ENCODE measurements at regions not wholly inside any gene's neighbourhood (a gene's known extent, or its start where the extent isn't known, plus 50 kb on each side); places are given as distances from the start of the nearest gene placed in this dataset.

- no peak overlapping the region for H3K4me3 ChIP-seq
- no peak for TF ChIP-seq CTCF (IDR thresholded peaks at IDR 0.05; ENCODE audit: control extremely low read depth, extremely low read depth)
- no peak overlapping the region for H3K9ac ChIP-seq (ENCODE audit: insufficient read depth in 1 of 2, low read length in 2 of 2)
- ATAC-seq (ENCODE audit: insufficient read depth, low FRiP score) (no peak), DNase-seq (no peak)
- H3K27me3 ChIP-seq (ENCODE audit: control insufficient read depth in 3 of 3, insufficient read depth in 3 of 3, low read length in 2 of 3): no peaks in the 10 kb centered on the region
- WGBS, 2 donors: 68 to 87% methylated on average over 4 of the region's 4 CpGs
- no peaks in the 10 kb centered on the region for H3K36me3 ChIP-seq (ENCODE audit: control insufficient read depth in 4 of 4, insufficient read depth in 4 of 4, low read length in 4 of 4)
- no peaks in the 10 kb centered on the region for H3K9me3 ChIP-seq (ENCODE audit: control insufficient read depth in 4 of 4, insufficient read depth in 3 of 4, low read length in 3 of 4)
- peaks cover 0 to 1% (median 0%) of the 10 kb centered on the region in 5 donors for H3K4me1 ChIP-seq (ENCODE audit: control insufficient read depth in 5 of 5, insufficient read depth in 5 of 5, low read length in 5 of 5)
- H3K27ac ChIP-seq (ENCODE audit: low read depth in 1 of 2, low read length in 1 of 2): no peak overlapping the region
Observed at GRCh38 chr6:23735151-23735550, 390.9 kb upstream of the NRSN1 start.

- TF ChIP-seq CTCF (IDR thresholded peaks at IDR 0.05; ENCODE audit: control extremely low read depth, extremely low read depth): no peak
- no peak for ATAC-seq (ENCODE audit: insufficient read depth, low FRiP score)
Observed at GRCh38 chr6:23736577-23736976, 389.4 kb upstream of the NRSN1 start.

DNA sequence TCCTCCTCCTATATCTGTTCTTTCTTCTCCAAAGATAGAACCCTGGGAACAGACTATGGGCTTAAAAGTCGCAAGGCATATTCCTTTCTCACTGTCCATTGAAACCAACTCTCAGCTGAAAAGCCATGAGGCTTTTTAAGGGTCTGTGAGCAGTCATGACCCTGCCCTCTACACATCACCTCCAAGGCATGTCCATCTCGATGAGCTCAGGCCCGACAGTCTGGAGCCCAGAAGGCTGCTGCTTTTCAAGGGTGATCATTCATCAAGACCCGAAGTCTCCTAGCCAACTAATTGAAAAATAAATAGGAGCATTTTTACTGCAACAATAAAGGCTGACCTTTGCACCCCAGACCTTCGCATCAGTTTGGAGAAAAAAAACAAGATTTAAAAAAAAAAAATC is 378.8 kb upstream of the NRSN1 start:
- no peaks in the 10 kb centered on the region for H3K4me1 ChIP-seq (ENCODE audit: control insufficient read depth in 5 of 5, insufficient read depth in 5 of 5, low read length in 5 of 5)
- no peak overlapping the region for H3K27ac ChIP-seq (ENCODE audit: low read depth in 1 of 2, low read length in 1 of 2)
- H3K9ac ChIP-seq (ENCODE audit: insufficient read depth in 1 of 2, low read length in 2 of 2): no peak overlapping the region
- TF ChIP-seq CTCF (IDR thresholded peaks at IDR 0.05; ENCODE audit: control extremely low read depth, extremely low read depth): no peak
- H3K27me3 ChIP-seq (ENCODE audit: control insufficient read depth in 3 of 3, insufficient read depth in 3 of 3, low read length in 2 of 3): no peaks in the 10 kb centered on the region
- no peaks in the 10 kb centered on the region for H3K36me3 ChIP-seq (ENCODE audit: control insufficient read depth in 4 of 4, insufficient read depth in 4 of 4, low read length in 4 of 4)
- DNase-seq (no peak), ATAC-seq (ENCODE audit: insufficient read depth, low FRiP score) (no peak)
- 77 to 90% methylated on average over 5 of the region's 5 CpGs for WGBS, 2 donors
- H3K4me3 ChIP-seq: no peak overlapping the region
- no peaks in the 10 kb centered on the region for H3K9me3 ChIP-seq (ENCODE audit: control insufficient read depth in 4 of 4, insufficient read depth in 3 of 4, low read length in 3 of 4)

More at GRCh38 chr6:23736577-23736976, 389.4 kb upstream of the NRSN1 start:
- H3K27me3 ChIP-seq (ENCODE audit: control insufficient read depth in 3 of 3, insufficient read depth in 3 of 3, low read length in 2 of 3): no peaks in the 10 kb centered on the region
- H3K9me3 ChIP-seq (ENCODE audit: control insufficient read depth in 4 of 4, insufficient read depth in 3 of 4, low read length in 3 of 4): no peaks in the 10 kb centered on the region
- no peak overlapping the region for H3K27ac ChIP-seq (ENCODE audit: low read depth in 1 of 2, low read length in 1 of 2)
- no peaks in the 10 kb centered on the region for H3K4me1 ChIP-seq (ENCODE audit: control insufficient read depth in 5 of 5, insufficient read depth in 5 of 5, low read length in 5 of 5)
- 58 to 75% methylated on average over 3 of the region's 3 CpGs for WGBS, 2 donors
- no peak overlapping the region for H3K9ac ChIP-seq (ENCODE audit: insufficient read depth in 1 of 2, low read length in 2 of 2)
- H3K36me3 ChIP-seq (ENCODE audit: control insufficient read depth in 4 of 4, insufficient read depth in 4 of 4, low read length in 4 of 4): no peaks in the 10 kb centered on the region
- no peak overlapping the region for H3K4me3 ChIP-seq
- DNase-seq: no peak

- H3K4me3 ChIP-seq: no peak overlapping the region
Observed at GRCh38 chr6:23752414-23752813, 373.6 kb upstream of the NRSN1 start.

More at GRCh38 chr6:23752414-23752813, 373.6 kb upstream of the NRSN1 start:
- H3K9ac ChIP-seq (ENCODE audit: insufficient read depth in 1 of 2, low read length in 2 of 2): no peak overlapping the region
- no peak for TF ChIP-seq CTCF (IDR thresholded peaks at IDR 0.05; ENCODE audit: control extremely low read depth, extremely low read depth)
- no peak overlapping the region for H3K27ac ChIP-seq (ENCODE audit: low read depth in 1 of 2, low read length in 1 of 2)
- H3K4me1 ChIP-seq (ENCODE audit: control insufficient read depth in 5 of 5, insufficient read depth in 5 of 5, low read length in 5 of 5): no peaks in the 10 kb centered on the region
- 73 to 76% methylated on average over 1 of the region's 1 CpG for WGBS, 2 donors
- no peaks in the 10 kb centered on the region for H3K36me3 ChIP-seq (ENCODE audit: control insufficient read depth in 4 of 4, insufficient read depth in 4 of 4, low read length in 4 of 4)
- no peaks in the 10 kb centered on the region for H3K9me3 ChIP-seq (ENCODE audit: control insufficient read depth in 4 of 4, insufficient read depth in 3 of 4, low read length in 3 of 4)
- ATAC-seq (ENCODE audit: insufficient read depth, low FRiP score): no peak
- DNase-seq: no peak
- H3K27me3 ChIP-seq (ENCODE audit: control insufficient read depth in 3 of 3, insufficient read depth in 3 of 3, low read length in 2 of 3): no peaks in the 10 kb centered on the region

All from lung (tissue), 11 donors.